Tibial nerve (tissue), 4 donors: ENCODE measurements at regions not wholly inside any gene's neighbourhood (a gene's known extent, or its start where the extent isn't known, plus 50 kb on each side); places are given as distances from the start of the nearest gene placed in this dataset.
A peak's percentile ranks its signal among the peaks of the same experiment; 100 is the strongest.

Experiments used
- DNase-seq, 2 donors: peaks; one replicate each; pipeline ENCODE4 v3.0.0-alpha.2; 2019; ENCODE audit warnings: low spot score in 2 of 2
- H3K27ac ChIP-seq, 4 donors: fragments of 200-600 bp; sonication (generic) in 3 of 4; one replicate each; pipeline ENCODE4 v1.5.1; 2017 to 2019; ENCODE audit warnings: mild to moderate bottlenecking in 1 of 4
- H3K27me3 ChIP-seq, 2 donors: fragments of 200-600 bp; sonication (generic) in 1 of 2; one replicate each; pipeline versions ENCODE4 v1.5.1 to v1.6.0; 2017 to 2019
- H3K36me3 ChIP-seq, 3 donors: fragments of 200-600 bp; sonication (generic); one replicate each; pipeline ENCODE4 v1.5.1; 2018 to 2019
- H3K4me1 ChIP-seq, 4 donors: fragments of 200-600 bp; sonication (generic) in 3 of 4; one replicate each; pipeline ENCODE4 v1.5.1; 2017 to 2019
- H3K4me3 ChIP-seq, 4 donors: fragments of 200-600 bp; sonication (generic) in 3 of 4; one replicate each; pipeline ENCODE4 v1.5.1; 2017 to 2019; ENCODE audit warnings: mild to moderate bottlenecking in 1 of 4, moderate library complexity in 1 of 4
- H3K9me3 ChIP-seq, 4 donors: fragments of 200-600 bp; sonication (generic) in 3 of 4; one replicate each; pipeline ENCODE4 v1.5.1; 2017 to 2019
- CTCF ChIP-seq, 5 experiments: fragments of 200-600 bp in 3 of 5; fragments of 450-650 bp in 2 of 5; sonication (generic) in 3 of 5; IDR thresholded peaks; one replicate each; pipeline ENCODE4 v1.5.1; 2016 to 2019; ENCODE audit warnings: antibody characterized with exemption in 5 of 5, mild to moderate bottlenecking in 3 of 5, moderate library complexity in 2 of 5
- EP300 ChIP-seq, 2 donors: sonication (generic); formaldehyde crosslinking; IDR thresholded peaks; one replicate each; pipeline ENCODE4 v1.6.1; 2017; ENCODE audit warnings: antibody characterized with exemption in 2 of 2, mild to moderate bottlenecking in 1 of 2
- POLR2A ChIP-seq, 2 donors: fragments of 450-650 bp; IDR thresholded peaks; one replicate each; pipeline ENCODE4 v1.6.1; 2017; ENCODE audit warnings: antibody characterized with exemption in 2 of 2, mild to moderate bottlenecking in 2 of 2, moderate library complexity in 2 of 2
- WGBS, 2 donors: methylation state at CpG; one replicate each; pipeline ENCODE4 v1.1.5; 2018; 5-methylcytosine and 5-hydroxymethylcytosine counted together

GRCh38 chr3:27935492-27935891 lies 213.4 kb upstream of the EOMES start:
- no peaks in the 10 kb centered on the region for H3K9me3 ChIP-seq
- no peaks in the 10 kb centered on the region for H3K4me1 ChIP-seq
- no peaks in the 10 kb centered on the region for H3K36me3 ChIP-seq
- 95% methylated on average over 2 of the region's 2 CpGs for WGBS, 2 donors
- no peak overlapping the region for H3K4me3 ChIP-seq
- no peak for DNase-seq
- TF ChIP-seq CTCF (IDR thresholded peaks at IDR 0.05) = no peak
- no peak for TF ChIP-seq POLR2A (IDR thresholded peaks at IDR 0.05)
- TF ChIP-seq EP300 (IDR thresholded peaks at IDR 0.05) = no peak
- H3K27ac ChIP-seq = no peak overlapping the region
- no peaks in the 10 kb centered on the region for H3K27me3 ChIP-seq

- Histone ChIP-seq H3K9me3 (no peaks in the 10 kb centered on the region), H3K4me3 (no peak overlapping the region), H3K36me3 (no peaks in the 10 kb centered on the region), H3K4me1 (no peaks in the 10 kb centered on the region), H3K27ac (no peak overlapping the region), H3K27me3 (no peaks in the 10 kb centered on the region)
- DNase-seq = no peak
- TF ChIP-seq POLR2A (IDR thresholded peaks at IDR 0.05) (no peak), CTCF (IDR thresholded peaks at IDR 0.05) (no peak), EP300 (IDR thresholded peaks at IDR 0.05) (no peak)
These were observed 217.4 kb upstream of the EOMES start for GRCh38 chr3:27939521-27939920.

GRCh38 chr3:27939940-27940339 lies 217.8 kb upstream of the EOMES start:
- WGBS, 2 donors = 28 to 63% methylated on average over 5 of the region's 5 CpGs
- DNase-seq = no peak
- Histone ChIP-seq H3K27me3 (no peaks in the 10 kb centered on the region), H3K27ac (no peak overlapping the region), H3K36me3 (no peaks in the 10 kb centered on the region), H3K4me3 (no peak overlapping the region), H3K9me3 (no peaks in the 10 kb centered on the region), H3K4me1 (no peaks in the 10 kb centered on the region)
- no peak for TF ChIP-seq CTCF (IDR thresholded peaks at IDR 0.05)
- no peak for TF ChIP-seq POLR2A (IDR thresholded peaks at IDR 0.05)

- H3K9me3 ChIP-seq = no peaks in the 10 kb centered on the region
- WGBS, 2 donors = 10 to 13% methylated on average over 3 of the region's 3 CpGs
- no peak for DNase-seq
These were observed 221.0 kb upstream of the EOMES start for GRCh38 chr3:27943106-27943505.

GRCh38 chr3:27945229-27945628 lies 223.1 kb upstream of the EOMES start:
- Histone ChIP-seq H3K4me3 (no peak overlapping the region), H3K27ac (no peak overlapping the region), H3K36me3 (no peaks in the 10 kb centered on the region), H3K9me3 (no peaks in the 10 kb centered on the region), H3K4me1 (no peaks in the 10 kb centered on the region), H3K27me3 (no peaks in the 10 kb centered on the region)
- no peak for DNase-seq
- WGBS, 2 donors = 76 to 84% methylated on average over 4 of the region's 4 CpGs
- TF ChIP-seq POLR2A (IDR thresholded peaks at IDR 0.05) (no peak), EP300 (IDR thresholded peaks at IDR 0.05) (no peak), CTCF (IDR thresholded peaks at IDR 0.05) (no peak)

More at GRCh38 chr3:27943106-27943505, 221.0 kb upstream of the EOMES start:
- no peaks in the 10 kb centered on the region for H3K27me3 ChIP-seq
- H3K36me3 ChIP-seq = no peaks in the 10 kb centered on the region
- TF ChIP-seq CTCF (IDR thresholded peaks at IDR 0.05) (peak in 2 of 5 experiments; percentile 13 to 19), EP300 (IDR thresholded peaks at IDR 0.05) (no peak)
- H3K4me1 ChIP-seq = no peaks in the 10 kb centered on the region
- no peak overlapping the region for H3K4me3 ChIP-seq
- H3K27ac ChIP-seq = no peak overlapping the region
